ENCODE measurements at regions not wholly inside any gene's neighbourhood (a gene's known extent, or its start where the extent isn't known, plus 50 kb on each side); places are given as distances from the start of the nearest gene placed in this dataset.
"Not testable (repeated sequence)": the region's sequence is repeated elsewhere in the genome, so short reads cannot be mapped to it uniquely, and the experiment has no call there.

- Histone ChIP-seq H3K9me3 (replicated peaks) (no peaks in the 10 kb centered on the region), H3K4me3 (no peak overlapping the region), H3K27ac (no peak overlapping the region), H3K27me3 (replicated peaks) (no peaks in the 10 kb centered on the region), H3K4me1 (replicated peaks) (no peaks in the 10 kb centered on the region), H3K36me3 (no peaks in the 10 kb centered on the region)
- DNase-seq (ENCODE audit: low read depth in 1 of 2, low spot score in 2 of 2), result no peak
These were observed 433.8 kb downstream of the FUT8 start for GRCh38 chr14:65846196-65846868.

DNA sequence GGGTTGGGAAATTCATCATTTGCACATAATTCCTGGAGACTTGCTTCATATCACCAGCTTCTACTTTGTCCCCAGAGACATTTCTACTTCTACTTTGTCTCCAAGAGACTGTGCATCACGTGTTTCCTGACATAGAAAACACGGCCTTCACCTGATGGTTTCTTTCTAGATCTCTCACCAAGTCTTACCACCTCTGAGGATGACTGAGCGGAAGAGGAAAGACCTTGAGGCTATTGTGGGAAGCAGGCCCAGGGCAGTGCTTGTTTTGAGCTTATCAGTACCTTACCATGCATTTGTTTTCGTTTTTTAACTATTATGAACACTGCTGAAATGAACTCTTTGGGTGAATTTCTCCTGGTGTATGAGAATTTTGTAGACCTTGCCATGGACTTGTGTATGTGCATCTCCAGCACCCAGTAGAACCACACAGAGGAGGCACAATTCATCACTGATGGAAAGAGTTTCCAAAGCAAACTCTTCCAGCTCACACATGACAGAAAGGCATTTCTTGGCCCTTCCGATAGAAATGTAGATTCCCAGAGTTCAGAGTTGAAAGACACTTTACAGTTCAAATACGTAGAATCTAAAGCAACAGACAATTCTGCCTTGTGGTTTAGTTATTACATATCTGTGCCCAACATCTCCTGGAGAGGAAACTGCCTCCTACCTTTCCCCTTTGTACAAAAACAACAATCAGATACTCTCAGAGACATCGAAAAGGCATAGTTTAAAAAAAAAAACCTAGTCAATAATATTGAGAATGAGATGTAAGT lies 434.7 kb downstream of the FUT8 start:
- DNase-seq (ENCODE audit: low read depth in 1 of 2, low spot score in 2 of 2), result no peak
- no peaks in the 10 kb centered on the region for H3K27me3 ChIP-seq (replicated peaks)

DNA sequence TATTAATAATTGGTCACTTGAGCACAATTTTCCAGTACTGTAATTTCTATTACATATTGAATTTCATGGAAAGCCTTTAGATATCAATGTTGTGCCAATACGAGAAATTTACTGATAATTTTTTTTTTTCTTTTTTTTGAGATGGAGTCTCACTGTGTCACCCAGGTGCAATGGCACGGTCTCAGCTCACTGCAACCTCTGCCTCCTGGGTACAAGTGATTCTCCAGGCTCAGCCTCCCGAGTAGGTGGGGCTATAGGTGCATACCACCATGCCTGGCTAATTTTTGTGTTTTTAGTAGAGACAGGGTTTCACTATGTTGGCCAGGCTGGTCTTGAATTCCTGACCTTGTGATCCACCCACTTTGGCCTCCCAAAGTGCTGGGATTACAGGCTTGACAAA lies 435.4 kb downstream of the FUT8 start:
- not testable (repeated sequence) for H3K36me3 ChIP-seq; H3K4me1 ChIP-seq (replicated peaks); H3K9me3 ChIP-seq (replicated peaks); H3K4me3 ChIP-seq; H3K27ac ChIP-seq; H3K27me3 ChIP-seq (replicated peaks)
- DNase-seq (ENCODE audit: low read depth in 1 of 2, low spot score in 2 of 2), result peak in 1 of 2 experiments; percentile 2

More for the DNA sequence above, 434.7 kb downstream of the FUT8 start:
- Histone ChIP-seq H3K9me3 (replicated peaks) (no peaks in the 10 kb centered on the region), H3K4me3 (no peak overlapping the region), H3K27ac (no peak overlapping the region), H3K36me3 (no peaks in the 10 kb centered on the region), H3K4me1 (replicated peaks) (no peaks in the 10 kb centered on the region)

DNA sequence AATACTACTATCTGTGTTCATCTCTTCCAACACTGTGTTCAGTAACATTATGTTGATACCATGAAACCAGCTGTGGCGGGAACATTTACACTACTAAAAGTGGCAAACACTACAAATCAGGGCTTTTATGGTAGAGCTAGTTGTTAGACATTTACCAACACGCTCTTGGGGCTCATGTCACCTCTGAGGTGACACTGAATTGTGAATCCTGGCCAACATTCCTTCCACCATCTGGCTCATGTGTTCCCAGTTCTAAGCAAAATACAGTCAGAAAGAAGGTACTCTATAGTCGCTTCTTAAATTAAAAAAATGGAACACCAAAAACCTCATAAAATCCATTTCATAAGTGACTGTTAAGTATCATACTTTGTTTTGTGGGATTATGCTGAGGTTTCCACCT lies 436.6 kb downstream of the FUT8 start:
- H3K4me1 ChIP-seq (replicated peaks), result no peaks in the 10 kb centered on the region

DNA sequence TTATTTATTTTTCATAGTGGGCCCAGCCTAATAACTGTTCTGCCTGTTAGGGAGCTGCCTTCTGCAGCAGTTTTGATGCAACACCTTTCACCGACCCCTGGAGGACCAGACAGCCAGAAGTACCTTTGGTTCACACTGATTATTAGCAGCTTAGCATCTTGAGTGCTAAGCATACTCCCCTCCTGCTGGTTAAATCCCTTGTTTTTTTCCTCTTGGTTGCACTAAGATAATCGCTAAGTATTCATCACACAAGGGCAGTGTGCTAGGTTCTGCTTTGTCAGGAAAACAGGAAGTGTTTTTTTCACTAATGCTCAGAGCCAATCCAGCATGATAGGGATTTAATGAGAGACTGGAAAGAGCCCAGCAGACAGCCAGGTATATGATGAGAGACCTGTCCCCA lies 437.0 kb downstream of the FUT8 start:
- Histone ChIP-seq H3K27ac (no peak overlapping the region), H3K4me1 (replicated peaks) (no peaks in the 10 kb centered on the region), H3K9me3 (replicated peaks) (no peaks in the 10 kb centered on the region), H3K4me3 (no peak overlapping the region), H3K36me3 (no peaks in the 10 kb centered on the region), H3K27me3 (replicated peaks) (no peaks in the 10 kb centered on the region)
- no peak for DNase-seq (ENCODE audit: low read depth in 1 of 2, low spot score in 2 of 2)

More for the DNA sequence above, 436.6 kb downstream of the FUT8 start:
- no peak overlapping the region for H3K27ac ChIP-seq
- no peaks in the 10 kb centered on the region for H3K27me3 ChIP-seq (replicated peaks)
- no peak overlapping the region for H3K4me3 ChIP-seq
- H3K36me3 ChIP-seq, result no peaks in the 10 kb centered on the region
- no peaks in the 10 kb centered on the region for H3K9me3 ChIP-seq (replicated peaks)
- DNase-seq (ENCODE audit: low read depth in 1 of 2, low spot score in 2 of 2), result peak in 1 of 2 experiments; percentile 1

DNA sequence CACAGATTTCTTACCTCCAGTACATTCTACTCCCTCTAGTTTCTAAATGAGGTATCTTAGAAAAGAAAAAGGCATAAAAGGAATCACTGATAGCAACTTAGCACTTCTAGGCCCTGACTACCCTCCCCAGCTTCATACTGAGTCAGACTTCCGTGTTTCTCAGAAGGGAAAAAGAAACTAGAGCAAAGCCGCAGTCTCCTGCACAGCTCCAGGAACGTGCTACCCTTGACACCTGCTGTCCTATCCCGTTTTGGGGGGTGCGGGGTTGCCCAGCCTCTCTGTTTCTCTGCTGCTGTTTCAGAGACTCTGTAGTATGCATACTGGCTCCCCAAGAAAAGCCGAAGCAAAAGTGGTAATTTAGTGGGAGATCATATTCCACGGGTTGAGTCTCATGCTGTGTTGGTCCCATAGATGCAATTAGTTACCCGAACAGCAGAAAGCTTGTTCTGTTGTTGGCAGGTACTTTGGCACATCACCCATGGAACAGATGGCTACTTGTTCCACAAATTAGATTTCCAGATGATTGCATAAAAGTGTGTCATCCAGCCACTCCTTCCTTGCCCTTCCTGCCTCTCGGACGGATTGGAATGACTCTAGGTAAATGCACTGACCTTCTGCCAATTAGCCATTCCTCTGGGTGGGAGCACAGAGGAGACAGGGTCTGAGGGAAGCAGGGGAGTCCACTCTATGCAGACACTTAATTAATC lies 438.1 kb downstream of the FUT8 start:
- H3K9me3 ChIP-seq (replicated peaks), result no peaks in the 10 kb centered on the region
- no peaks in the 10 kb centered on the region for H3K36me3 ChIP-seq
- no peaks in the 10 kb centered on the region for H3K27me3 ChIP-seq (replicated peaks)
- no peaks in the 10 kb centered on the region for H3K4me1 ChIP-seq (replicated peaks)
- H3K27ac ChIP-seq, result no peak overlapping the region
- no peak for DNase-seq (ENCODE audit: low read depth in 1 of 2, low spot score in 2 of 2)
- H3K4me3 ChIP-seq, result no peak overlapping the region

DNA sequence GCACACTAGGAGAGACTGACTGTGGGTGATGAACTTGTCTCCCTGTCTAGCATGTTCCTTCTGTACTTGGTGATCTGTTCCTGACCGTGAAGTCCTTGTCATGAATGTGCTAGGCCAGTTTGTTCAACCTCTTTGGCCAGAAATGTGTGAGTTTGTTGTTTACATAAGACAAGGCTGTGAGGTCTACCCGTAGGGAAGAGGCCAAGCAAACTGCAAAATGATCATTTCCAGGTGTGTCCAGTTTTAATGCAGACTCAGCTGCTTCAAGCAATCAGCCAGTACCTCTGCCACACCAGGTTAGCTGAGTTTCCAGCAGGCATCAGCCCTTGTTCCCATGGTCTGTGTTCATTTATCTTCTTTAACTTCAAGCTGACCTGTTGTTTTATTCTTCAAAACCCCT lies 440.2 kb downstream of the FUT8 start:
- Histone ChIP-seq H3K4me1 (replicated peaks) (no peaks in the 10 kb centered on the region), H3K9me3 (replicated peaks) (no peaks in the 10 kb centered on the region), H3K36me3 (no peaks in the 10 kb centered on the region), H3K27me3 (replicated peaks) (no peaks in the 10 kb centered on the region), H3K27ac (no peak overlapping the region), H3K4me3 (no peak overlapping the region)
- no peak for DNase-seq (ENCODE audit: low read depth in 1 of 2, low spot score in 2 of 2)

GRCh38 chr14:65853407-65853955 lies 441.0 kb downstream of the FUT8 start:
- Histone ChIP-seq H3K4me1 (replicated peaks) (no peaks in the 10 kb centered on the region), H3K9me3 (replicated peaks) (no peaks in the 10 kb centered on the region), H3K36me3 (no peaks in the 10 kb centered on the region), H3K4me3 (no peak overlapping the region), H3K27me3 (replicated peaks) (no peaks in the 10 kb centered on the region), H3K27ac (no peak overlapping the region)
- DNase-seq (ENCODE audit: low read depth in 1 of 2, low spot score in 2 of 2), result no peak

- no peak overlapping the region for H3K4me3 ChIP-seq
- no peak for DNase-seq (ENCODE audit: low read depth in 1 of 2, low spot score in 2 of 2)
- no peaks in the 10 kb centered on the region for H3K27me3 ChIP-seq (replicated peaks)
- no peaks in the 10 kb centered on the region for H3K4me1 ChIP-seq (replicated peaks)
- no peak overlapping the region for H3K27ac ChIP-seq
- no peaks in the 10 kb centered on the region for H3K9me3 ChIP-seq (replicated peaks)
- no peaks in the 10 kb centered on the region for H3K36me3 ChIP-seq
These were observed 441.7 kb downstream of the FUT8 start for GRCh38 chr14:65854215-65854614.

DNA sequence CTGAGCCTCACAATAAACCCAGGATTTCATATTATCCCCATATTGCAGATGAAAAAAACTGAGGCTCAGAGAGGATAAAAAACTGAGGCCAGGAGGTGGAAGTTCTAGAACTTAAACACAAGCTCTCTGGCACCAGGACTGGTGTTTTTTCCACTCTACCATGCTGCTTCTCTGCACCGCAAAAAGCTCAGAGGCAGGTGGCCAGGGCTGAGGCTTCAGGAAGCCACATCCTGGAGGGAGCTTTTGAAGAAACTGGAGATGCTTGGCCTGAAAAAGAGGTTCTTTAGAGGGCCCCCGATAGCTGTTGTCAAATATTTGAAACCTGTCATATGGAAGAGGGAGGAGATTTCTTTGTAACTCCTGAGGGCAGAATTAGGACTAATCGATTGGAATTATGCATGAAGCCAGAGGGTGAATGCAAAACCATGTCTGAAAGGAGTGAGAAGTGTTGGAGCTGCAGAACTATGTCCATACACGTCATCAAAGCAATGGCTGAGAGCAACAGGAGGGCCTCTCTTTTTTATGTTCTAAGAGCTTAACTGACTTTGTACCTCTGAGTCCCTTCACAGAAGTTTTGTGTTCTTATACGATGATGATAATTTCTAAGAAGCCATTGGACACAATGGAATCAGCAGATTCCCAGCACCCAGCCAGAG lies 448.6 kb downstream of the FUT8 start:
- no peaks in the 10 kb centered on the region for H3K9me3 ChIP-seq (replicated peaks)
- H3K27ac ChIP-seq, result no peak overlapping the region
- H3K4me1 ChIP-seq (replicated peaks), result no peaks in the 10 kb centered on the region
- no peak overlapping the region for H3K4me3 ChIP-seq
- no peaks in the 10 kb centered on the region for H3K36me3 ChIP-seq
- no peaks in the 10 kb centered on the region for H3K27me3 ChIP-seq (replicated peaks)
- DNase-seq (ENCODE audit: low read depth in 1 of 2, low spot score in 2 of 2), result no peak

- no peaks in the 10 kb centered on the region for H3K36me3 ChIP-seq
- no peak overlapping the region for H3K4me3 ChIP-seq
- no peaks in the 10 kb centered on the region for H3K4me1 ChIP-seq (replicated peaks)
- no peaks in the 10 kb centered on the region for H3K9me3 ChIP-seq (replicated peaks)
- DNase-seq (ENCODE audit: low read depth in 1 of 2, low spot score in 2 of 2), result no peak
- H3K27me3 ChIP-seq (replicated peaks), result no peaks in the 10 kb centered on the region
- no peak overlapping the region for H3K27ac ChIP-seq
These were observed 452.0 kb downstream of the FUT8 start for GRCh38 chr14:65864549-65864948.

- no peaks in the 10 kb centered on the region for H3K27me3 ChIP-seq (replicated peaks)
- no peaks in the 10 kb centered on the region for H3K4me1 ChIP-seq (replicated peaks)
- H3K9me3 ChIP-seq (replicated peaks), result no peaks in the 10 kb centered on the region
- H3K36me3 ChIP-seq, result no peaks in the 10 kb centered on the region
- H3K27ac ChIP-seq, result no peak overlapping the region
- DNase-seq (ENCODE audit: low read depth in 1 of 2, low spot score in 2 of 2), result no peak
- no peak overlapping the region for H3K4me3 ChIP-seq
These were observed 452.5 kb downstream of the FUT8 start for GRCh38 chr14:65864984-65865383.

- H3K27me3 ChIP-seq (replicated peaks), result no peaks in the 10 kb centered on the region
- no peaks in the 10 kb centered on the region for H3K36me3 ChIP-seq
- no peak overlapping the region for H3K27ac ChIP-seq
- no peaks in the 10 kb centered on the region for H3K4me1 ChIP-seq (replicated peaks)
- DNase-seq (ENCODE audit: low read depth in 1 of 2, low spot score in 2 of 2), result no peak
- H3K4me3 ChIP-seq, result no peak overlapping the region
- no peaks in the 10 kb centered on the region for H3K9me3 ChIP-seq (replicated peaks)
These were observed 453.9 kb downstream of the FUT8 start for GRCh38 chr14:65866448-65866847.

Measured in SJSA1 (cell line).